ENCODE measurements at regions not wholly inside any gene's neighbourhood (a gene's known extent, or its start where the extent isn't known, plus 50 kb on each side); places are given as distances from the start of the nearest gene placed in this dataset.
"Not testable (repeated sequence)": the region's sequence is repeated elsewhere in the genome, so short reads cannot be mapped to it uniquely, and the experiment has no call there.

- not testable (repeated sequence) for TF ChIP-seq POLR2A, POLR2AphosphoS5 (IDR thresholded peaks at IDR 0.05)
Observed at GRCh38 chr2:87531968-87532715, 215.7 kb upstream of the PLGLB2 start.
